ENCODE measurements at regions not wholly inside any gene's neighbourhood (a gene's known extent, or its start where the extent isn't known, plus 50 kb on each side); places are given as distances from the start of the nearest gene placed in this dataset.

GRCh38 chr5:89443508-89443907, 560.5 kb upstream of the MEF2C start:
- no peak for DNase-seq (ENCODE audit: extremely low spot score, unreplicated experiment)
- H3K27ac Mint-ChIP-seq (ENCODE audit: unreplicated experiment), result no peak overlapping the region
- H3K27me3 Mint-ChIP-seq (ENCODE audit: unreplicated experiment), result no peaks in the 10 kb centered on the region
- H3K9me3 Mint-ChIP-seq (ENCODE audit: unreplicated experiment), result no peaks in the 10 kb centered on the region
- H3K36me3 Mint-ChIP-seq (ENCODE audit: unreplicated experiment), result no peaks in the 10 kb centered on the region
- H3K4me3 Mint-ChIP-seq (ENCODE audit: unreplicated experiment), result no peak overlapping the region
- peaks cover 3% of the 10 kb centered on the region for H3K4me1 Mint-ChIP-seq (ENCODE audit: unreplicated experiment)
- no peak for TF ChIP-seq CTCF (IDR thresholded peaks at IDR 0.05)

GRCh38 chr5:89441965-89442364, 559.0 kb upstream of the MEF2C start:
- H3K27me3 Mint-ChIP-seq (ENCODE audit: unreplicated experiment), result no peaks in the 10 kb centered on the region
- no peak for TF ChIP-seq CTCF (IDR thresholded peaks at IDR 0.05)
- peaks cover 3% of the 10 kb centered on the region for H3K4me1 Mint-ChIP-seq (ENCODE audit: unreplicated experiment)
- no peak for DNase-seq (ENCODE audit: extremely low spot score, unreplicated experiment)
- H3K27ac Mint-ChIP-seq (ENCODE audit: unreplicated experiment), result no peak overlapping the region
- H3K9me3 Mint-ChIP-seq (ENCODE audit: unreplicated experiment), result no peaks in the 10 kb centered on the region
- no peaks in the 10 kb centered on the region for H3K36me3 Mint-ChIP-seq (ENCODE audit: unreplicated experiment)
- no peak overlapping the region for H3K4me3 Mint-ChIP-seq (ENCODE audit: unreplicated experiment)

- peaks cover 8% of the 10 kb centered on the region for H3K4me1 Mint-ChIP-seq (ENCODE audit: unreplicated experiment)
These were observed 557.7 kb upstream of the MEF2C start for GRCh38 chr5:89440670-89441069.

GRCh38 chr5:89437450-89438435, 554.8 kb upstream of the MEF2C start:
- TF ChIP-seq CTCF (IDR thresholded peaks at IDR 0.05), result no peak
- Mint-ChIP-seq H3K27me3 (ENCODE audit: unreplicated experiment) (no peaks in the 10 kb centered on the region), H3K4me1 (ENCODE audit: unreplicated experiment) (peaks cover 5% of the 10 kb centered on the region), H3K9me3 (ENCODE audit: unreplicated experiment) (no peaks in the 10 kb centered on the region), H3K27ac (ENCODE audit: unreplicated experiment) (no peak overlapping the region), H3K36me3 (ENCODE audit: unreplicated experiment) (no peaks in the 10 kb centered on the region), H3K4me3 (ENCODE audit: unreplicated experiment) (no peak overlapping the region)
- no peak for DNase-seq (ENCODE audit: extremely low spot score, unreplicated experiment)

More at GRCh38 chr5:89440670-89441069, 557.7 kb upstream of the MEF2C start:
- Mint-ChIP-seq H3K9me3 (ENCODE audit: unreplicated experiment) (no peaks in the 10 kb centered on the region), H3K36me3 (ENCODE audit: unreplicated experiment) (no peaks in the 10 kb centered on the region), H3K4me3 (ENCODE audit: unreplicated experiment) (no peak overlapping the region), H3K27ac (ENCODE audit: unreplicated experiment) (no peak overlapping the region), H3K27me3 (ENCODE audit: unreplicated experiment) (no peaks in the 10 kb centered on the region)
- no peak for TF ChIP-seq CTCF (IDR thresholded peaks at IDR 0.05)
- no peak for DNase-seq (ENCODE audit: extremely low spot score, unreplicated experiment)

GRCh38 chr5:89436464-89436863, 553.5 kb upstream of the MEF2C start:
- no peaks in the 10 kb centered on the region for H3K9me3 Mint-ChIP-seq (ENCODE audit: unreplicated experiment)
- no peak for DNase-seq (ENCODE audit: extremely low spot score, unreplicated experiment)
- peak overlapping the region; percentile 17 for H3K27ac Mint-ChIP-seq (ENCODE audit: unreplicated experiment)

More at GRCh38 chr5:89436464-89436863, 553.5 kb upstream of the MEF2C start:
- Mint-ChIP-seq H3K4me1 (ENCODE audit: unreplicated experiment) (peaks cover 5% of the 10 kb centered on the region), H3K4me3 (ENCODE audit: unreplicated experiment) (no peak overlapping the region), H3K36me3 (ENCODE audit: unreplicated experiment) (no peaks in the 10 kb centered on the region), H3K27me3 (ENCODE audit: unreplicated experiment) (no peaks in the 10 kb centered on the region)
- no peak for TF ChIP-seq CTCF (IDR thresholded peaks at IDR 0.05)
